CD4-positive, alpha-beta T cell treated with Interleukin-17A for 4 hours (primary cell): ENCODE measurements at regions not wholly inside any gene's neighbourhood (a gene's known extent, or its start where the extent isn't known, plus 50 kb on each side); places are given as distances from the start of the nearest gene placed in this dataset.
"Not testable (repeated sequence)": the region's sequence is repeated elsewhere in the genome, so short reads cannot be mapped to it uniquely, and the experiment has no call there.

ENCODE experiments used
- DNase-seq: peaks from one replicate; pipeline ENCODE4 v3.0.0-alpha.2; 2020; ENCODE audit warnings: mixed read lengths

DNA sequence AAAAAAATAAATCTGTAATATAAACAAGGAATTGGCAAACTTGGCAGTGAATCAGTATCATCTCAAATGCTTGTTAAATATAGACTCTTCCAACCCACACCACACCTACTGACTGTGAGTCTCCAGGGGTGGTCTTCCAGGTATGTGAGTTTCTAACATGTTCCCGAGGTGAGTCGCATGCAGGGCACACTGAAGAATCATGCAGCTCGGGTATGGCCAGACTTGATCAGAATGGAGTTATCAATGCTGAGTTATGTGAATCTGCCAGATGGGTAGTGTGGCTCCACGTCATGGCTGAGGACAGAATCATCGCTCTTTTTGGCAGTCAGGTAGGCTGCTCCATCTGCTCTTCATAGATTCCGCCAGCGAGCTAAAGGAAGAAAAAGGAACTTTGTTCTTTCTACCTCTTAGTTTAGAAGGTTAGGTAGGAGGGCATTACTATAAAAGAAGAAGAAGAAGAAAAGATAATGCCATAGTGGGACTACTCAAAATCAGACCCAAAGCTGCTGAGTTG, 1279.7 kb upstream of the ZEB2 start:
- DNase-seq: no peak

DNA sequence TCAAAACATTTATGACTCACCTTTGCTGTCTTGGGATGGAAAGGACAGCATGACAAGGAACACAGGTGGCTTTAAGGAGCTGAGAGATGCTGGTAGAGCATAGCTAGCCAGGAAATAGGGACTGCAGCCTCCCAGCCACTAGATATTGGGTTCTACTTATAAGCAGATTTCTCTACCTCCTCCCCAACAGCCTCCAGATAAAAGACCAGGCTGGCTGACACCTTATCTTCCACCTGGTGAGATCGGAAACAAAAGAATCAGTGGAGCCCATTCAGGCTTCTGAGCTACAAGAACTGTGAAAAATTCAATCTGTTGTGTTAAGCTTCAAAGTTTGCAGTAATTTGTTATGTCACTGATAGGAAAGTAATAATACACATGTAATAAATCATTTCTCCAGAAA, 1278.5 kb upstream of the ZEB2 start:
- DNase-seq: no peak

DNA sequence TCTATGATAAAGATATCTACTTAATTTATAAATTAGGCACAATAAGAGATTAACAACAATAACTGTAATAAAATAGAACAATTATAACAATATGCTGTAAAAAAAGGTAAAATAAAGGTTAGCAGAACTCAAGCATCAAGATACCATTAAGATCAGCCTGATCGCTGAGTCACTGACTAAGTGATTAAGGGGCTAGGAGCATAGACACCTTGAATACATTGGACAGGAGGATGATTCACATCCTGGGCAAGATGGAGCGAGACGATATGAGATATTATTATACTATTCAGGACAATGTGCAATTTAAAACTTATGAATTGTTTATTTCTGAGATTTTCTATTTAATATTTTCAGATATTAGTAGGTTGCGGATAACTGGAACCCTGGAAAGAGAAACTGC, 1277.8 kb upstream of the ZEB2 start:
- DNase-seq: no peak

DNA sequence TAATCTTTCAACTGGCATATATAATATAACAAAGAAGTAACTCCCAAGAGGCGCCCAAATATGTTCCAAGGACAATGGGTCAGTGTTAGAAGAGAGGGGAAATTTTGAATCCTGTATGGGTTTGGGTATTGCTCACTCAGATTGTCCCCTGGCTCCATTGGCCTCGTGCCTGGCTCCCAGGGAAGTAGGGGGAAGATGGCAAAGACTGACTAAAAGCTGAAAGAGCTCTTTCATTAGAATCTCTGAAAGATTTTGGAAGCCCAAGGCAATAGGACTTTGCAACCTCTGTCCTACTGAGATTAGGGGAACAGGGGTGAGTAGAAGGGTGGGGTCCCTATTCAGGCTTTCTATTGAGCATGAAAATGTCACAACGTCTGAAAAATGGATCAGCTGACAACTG, 1272.8 kb upstream of the ZEB2 start:
- no peak for DNase-seq

DNA sequence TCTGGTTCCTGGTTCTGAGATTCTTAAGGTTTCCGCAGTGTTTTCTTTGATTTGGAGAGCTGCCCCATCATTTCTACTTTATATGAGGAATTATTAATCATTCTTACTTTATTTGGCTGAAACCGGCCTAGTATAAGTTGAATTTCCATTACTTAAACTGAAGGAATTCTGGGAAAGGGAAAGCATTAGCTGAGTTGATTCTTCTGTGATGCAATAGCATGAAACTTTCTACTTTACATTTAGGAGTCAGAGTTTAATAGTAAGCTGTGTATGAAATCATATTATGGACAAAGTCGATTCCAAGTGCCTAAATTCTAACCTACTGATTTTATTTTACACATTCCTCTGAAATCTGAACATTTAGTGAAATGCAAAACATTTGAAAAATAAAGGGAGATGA, 1269.7 kb upstream of the ZEB2 start:
- no peak for DNase-seq

DNA sequence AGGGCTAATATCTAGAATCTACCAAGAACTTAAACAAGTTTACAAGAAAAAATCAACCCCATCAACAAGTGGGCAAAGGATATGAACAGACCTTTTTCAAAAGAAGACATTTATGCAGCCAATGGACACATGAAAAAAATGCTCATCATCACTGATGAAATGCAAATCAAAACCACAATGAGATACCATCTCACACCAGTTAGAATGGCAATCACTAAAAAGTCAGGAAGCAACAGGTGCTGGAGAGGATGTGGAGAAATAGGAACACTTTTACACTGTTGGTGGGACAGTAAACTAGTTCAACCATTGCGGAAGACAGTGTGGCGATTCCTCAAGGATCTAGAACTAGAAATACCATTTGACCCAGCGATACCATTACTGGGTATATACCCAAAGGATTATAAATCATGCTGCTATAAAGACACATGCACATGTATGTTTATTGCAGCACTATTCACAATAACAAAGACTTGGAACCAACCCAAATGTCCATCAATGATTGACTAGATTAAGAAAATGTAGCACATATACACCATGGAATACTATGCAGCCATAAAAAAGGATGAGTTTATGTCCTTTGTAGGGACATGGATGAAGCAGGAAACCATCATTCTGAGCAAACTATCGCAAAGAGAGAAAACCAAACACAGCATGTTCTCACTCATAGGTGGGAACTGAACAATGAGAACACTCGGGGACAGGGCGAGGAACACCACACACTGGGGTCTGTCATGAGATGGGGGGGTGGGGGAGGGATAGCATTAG, 1267.9 kb upstream of the ZEB2 start:
- not testable (repeated sequence) for DNase-seq

DNA sequence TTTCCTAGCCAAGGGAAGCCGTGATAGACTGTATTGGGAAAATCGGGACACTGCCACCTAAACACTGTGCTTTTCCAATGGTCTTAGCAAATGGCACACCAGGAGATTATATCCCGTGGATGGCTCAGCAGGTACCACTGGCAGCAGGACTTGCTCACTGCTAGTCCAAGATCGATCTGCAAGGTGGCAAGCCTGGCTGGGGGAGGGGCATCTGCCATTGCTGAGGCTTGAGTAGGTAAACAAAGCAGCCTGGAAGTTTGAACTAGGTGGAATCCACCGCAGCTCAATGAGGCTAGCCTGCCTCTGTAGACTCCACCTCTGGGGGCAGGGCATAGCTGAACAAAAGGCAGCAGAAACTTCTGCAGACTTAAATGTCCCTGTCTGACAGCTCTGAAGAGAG, 1262.7 kb upstream of the ZEB2 start:
- not testable (repeated sequence) for DNase-seq

DNA sequence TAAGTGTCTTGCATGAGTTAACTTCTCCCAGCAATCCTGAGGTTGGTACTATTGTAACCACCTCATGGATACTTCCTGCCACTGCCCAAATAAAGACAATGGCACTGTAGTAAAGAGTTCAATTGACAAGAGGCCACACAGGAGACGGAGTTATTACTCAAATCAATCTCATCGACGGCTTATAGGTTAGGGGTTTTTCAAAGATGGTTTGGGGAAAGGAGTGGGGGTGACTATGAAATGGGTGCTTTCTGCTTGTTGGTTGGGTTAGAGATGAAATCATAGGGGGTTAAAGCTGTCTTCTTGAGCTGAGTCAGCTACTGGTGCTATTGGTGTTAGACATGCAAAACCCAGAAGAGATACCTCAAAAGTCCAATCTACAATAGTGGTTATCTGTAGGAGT, 1258.0 kb upstream of the ZEB2 start:
- no peak for DNase-seq

DNA sequence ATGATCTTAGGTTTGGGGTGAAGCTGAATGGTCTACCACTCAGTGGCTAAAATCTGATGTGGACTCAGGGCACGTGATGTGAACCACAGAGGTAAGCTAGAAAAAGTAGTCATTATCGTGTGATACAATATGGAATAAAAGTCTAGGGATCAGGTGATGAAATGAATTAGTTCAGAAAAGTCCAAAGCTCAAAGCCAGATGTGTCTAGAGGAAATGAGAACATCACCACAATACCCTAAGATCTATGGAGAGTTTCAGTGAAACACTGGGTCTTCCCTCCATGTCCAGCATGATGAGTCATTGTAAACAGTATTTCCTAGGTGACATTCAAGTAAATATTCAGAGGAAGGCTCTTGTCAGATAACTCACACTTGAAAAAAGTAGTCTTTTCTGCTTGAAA, 1257.4 kb upstream of the ZEB2 start:
- DNase-seq: no peak

DNA sequence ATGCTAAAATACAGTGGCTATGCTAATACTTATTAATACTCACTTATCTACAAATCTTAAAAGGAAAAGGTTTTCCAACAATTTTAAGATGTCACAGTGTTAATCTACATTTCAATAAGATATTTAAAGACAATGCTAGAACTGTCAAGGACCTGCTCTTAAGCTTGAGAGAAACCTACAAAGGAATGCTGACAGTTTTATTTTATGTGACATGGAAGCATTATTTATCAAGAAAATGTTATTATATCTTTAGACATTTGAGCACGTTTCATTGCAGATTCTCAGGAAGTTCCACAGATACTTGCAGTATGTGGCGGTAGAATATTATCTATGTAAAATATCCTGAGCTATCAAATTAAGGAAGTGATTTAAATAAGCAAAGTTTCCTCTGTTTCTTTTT, 1255.7 kb upstream of the ZEB2 start:
- DNase-seq: no peak

DNA sequence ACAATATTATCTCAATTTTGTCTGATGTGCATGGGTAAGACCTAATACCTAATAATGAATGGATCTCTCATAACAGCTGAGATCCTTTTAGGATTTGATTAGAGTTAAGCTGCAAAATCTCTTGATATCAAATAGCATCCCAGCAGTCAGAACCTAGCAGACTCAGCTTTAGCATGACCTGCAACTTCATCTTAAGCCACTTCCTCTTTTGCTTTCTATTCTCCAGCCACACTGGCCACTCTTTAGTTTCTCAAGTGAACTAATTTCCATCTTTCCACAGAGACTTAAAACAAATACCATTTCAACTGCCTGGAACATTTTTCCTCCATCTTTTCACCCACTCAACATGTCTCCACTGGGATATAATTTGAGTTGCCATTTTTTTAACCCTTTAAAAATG, 1251.6 kb upstream of the ZEB2 start:
- no peak for DNase-seq

DNA sequence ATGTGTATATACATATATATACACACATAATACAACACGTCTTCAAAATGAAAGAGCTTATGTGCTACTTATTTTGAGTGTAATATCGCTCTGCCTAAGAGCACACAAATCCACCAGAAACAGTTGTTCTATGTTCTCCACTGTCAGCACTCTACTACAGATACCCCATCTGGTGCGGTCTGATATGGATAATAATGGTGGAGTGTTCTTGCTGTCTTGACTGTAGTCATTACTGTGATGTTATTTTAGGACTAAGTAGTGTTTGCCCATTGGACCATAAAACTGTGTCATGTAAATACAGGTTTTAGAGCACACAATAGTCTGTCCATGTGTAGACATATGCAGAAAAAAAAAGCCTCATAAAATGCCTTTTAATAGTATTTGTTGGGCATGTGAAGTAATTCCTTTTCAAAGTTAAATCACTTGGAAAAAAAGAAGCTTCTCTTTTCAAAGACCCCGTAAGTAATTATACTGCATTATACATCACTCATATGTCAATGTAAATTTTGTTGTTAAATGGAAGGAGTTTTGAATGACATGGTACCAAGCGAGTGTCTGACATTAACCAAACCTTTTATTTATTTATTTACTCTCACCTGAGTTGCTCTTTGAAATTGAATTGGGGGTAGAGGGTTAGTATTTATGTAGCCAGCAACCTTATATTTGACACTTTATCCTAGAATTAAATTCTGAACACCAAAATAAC, 1249.2 kb upstream of the ZEB2 start:
- DNase-seq: no peak

DNA sequence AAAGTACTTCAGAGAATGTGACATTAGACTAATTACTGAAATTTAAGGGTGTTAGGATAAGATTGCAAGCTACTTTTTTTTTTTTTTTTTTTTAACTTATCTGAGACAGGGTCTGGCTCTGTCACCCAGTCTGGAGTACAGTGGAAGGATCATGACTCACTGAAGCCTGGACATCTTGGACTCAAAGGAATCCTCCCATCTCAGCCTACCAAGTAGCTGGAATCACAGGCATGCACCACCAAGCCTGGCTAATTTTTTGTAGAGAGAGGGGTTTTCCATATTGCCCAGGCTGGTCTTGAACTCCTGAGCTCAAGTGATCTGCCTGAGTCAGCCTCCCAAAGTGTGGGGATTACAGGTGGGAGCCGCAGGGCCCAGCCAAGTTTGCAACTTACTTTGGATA, 1246.0 kb upstream of the ZEB2 start:
- no peak for DNase-seq

DNA sequence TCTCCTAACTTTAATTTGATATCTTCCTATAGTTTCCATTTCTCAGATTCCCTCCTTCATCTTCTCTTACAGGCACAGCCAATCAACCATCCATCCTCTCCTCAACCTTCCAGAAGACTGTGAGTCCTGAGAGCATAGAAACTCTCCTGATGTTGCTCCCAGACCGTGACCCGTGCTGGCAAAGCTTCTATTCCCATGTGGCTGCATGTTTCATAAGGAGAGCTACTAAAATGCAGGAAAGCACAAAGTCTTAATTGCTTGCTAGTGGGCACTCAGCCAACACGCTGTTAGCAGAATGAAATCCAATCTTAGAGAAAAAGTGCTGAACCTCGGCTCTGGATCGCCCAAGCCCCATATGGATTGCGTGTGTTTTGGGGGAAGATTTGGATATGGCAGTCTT, 1244.7 kb upstream of the ZEB2 start:
- no peak for DNase-seq

DNA sequence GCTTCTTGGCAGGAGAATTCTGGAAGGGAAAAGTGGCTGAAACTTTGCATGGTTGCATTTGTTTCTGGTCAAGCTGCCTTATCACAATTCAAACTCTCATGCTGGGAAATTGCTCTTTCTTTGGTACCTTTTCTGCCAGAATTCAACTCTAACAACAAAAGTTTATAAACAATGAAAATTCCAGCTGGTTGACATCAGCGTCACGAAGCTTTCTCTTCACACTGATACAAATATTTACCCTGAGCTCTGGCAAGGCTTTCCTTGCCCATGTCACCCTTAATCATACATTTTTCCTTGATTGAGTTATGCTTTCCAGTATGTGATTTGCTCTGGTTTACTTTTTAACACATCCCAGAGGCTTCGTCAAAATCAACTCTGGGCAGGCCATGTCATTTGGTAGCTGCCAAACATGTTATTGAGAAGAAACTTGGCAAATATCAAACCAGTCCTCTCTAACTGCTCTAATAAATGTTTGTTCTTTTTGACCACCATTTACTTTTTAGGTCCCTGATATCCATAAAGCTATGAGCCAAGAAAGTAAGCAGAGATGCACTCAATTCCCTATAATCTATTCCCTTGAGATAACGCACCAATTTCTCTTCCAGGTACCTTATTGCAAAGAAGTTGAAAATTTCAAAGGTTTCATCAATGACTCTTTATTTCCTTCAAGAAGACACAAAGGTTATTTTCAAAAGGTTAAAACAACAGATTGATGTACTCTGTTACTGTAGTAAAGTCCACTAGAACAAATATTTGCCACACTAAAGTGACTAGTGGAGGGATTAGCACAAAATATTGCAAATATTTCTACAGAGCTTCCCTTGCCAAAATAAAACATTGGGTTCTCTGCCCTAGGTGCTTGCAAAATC, 1241.1 kb upstream of the ZEB2 start:
- no peak for DNase-seq

DNA sequence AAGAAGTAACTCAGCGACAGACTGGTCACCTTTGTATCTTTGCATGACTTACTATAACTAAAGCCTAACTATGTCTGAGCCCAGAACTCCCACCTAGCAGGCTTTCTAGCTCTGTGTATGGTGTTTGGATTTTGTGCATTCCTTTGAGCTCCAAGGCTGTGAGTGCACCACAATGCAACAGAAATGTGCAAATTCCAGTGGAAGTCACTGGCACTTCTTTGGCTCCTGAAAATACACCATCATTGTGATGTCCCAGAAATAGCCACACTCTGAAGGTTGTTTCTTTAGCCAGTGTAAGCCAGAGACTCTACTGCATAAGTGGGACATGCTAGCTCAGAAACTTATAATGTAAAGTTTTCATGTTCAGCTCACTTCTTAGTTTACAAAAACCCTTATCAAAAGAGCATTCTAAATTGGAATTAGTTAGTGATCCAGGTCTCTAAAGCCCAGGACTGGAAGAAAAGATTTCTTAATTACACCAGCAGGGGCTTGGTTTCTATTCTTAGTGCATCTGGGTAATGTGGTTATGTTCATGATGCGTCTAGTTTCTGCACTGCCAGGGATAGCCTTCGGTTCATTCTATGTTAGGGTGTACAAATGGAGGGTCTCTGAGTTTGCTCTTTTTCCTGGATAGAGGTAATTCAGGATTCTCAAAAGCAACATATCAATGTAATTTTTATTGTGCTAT, 1239.5 kb upstream of the ZEB2 start:
- DNase-seq: no peak

DNA sequence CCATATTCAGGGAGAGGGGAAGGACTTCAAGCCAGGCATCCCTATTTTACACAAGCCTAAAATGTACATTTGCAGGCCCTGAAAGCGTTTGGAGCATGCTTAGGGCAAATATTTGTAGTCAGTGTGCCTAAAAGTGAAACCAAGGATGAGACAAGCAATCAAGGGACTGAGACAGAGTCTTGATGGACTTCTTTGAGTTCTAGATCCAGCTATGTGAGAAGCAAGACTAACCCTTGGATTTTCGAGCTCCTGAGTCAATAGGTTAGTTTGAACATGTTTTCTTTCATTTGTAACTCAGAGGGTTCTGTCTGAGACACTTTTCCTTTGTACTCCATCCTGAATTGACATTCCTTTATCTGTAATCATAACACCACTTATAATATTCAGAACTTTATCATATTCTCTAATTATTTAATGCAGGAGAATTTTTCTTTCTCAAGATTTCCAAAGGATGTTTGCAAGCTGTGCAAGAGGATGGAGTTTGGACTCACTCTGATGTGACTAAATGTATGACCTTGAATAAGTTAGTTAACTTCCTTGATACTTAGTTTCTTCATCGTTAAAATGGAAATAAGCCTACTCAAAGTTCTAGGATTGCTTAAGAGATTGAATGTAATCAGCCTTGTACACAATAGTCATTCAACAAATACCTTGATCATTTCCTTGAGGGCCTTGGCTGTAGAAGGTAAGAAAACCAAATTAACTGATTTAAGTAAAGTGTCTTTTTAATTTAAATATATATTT, 1237.8 kb upstream of the ZEB2 start:
- no peak for DNase-seq

DNA sequence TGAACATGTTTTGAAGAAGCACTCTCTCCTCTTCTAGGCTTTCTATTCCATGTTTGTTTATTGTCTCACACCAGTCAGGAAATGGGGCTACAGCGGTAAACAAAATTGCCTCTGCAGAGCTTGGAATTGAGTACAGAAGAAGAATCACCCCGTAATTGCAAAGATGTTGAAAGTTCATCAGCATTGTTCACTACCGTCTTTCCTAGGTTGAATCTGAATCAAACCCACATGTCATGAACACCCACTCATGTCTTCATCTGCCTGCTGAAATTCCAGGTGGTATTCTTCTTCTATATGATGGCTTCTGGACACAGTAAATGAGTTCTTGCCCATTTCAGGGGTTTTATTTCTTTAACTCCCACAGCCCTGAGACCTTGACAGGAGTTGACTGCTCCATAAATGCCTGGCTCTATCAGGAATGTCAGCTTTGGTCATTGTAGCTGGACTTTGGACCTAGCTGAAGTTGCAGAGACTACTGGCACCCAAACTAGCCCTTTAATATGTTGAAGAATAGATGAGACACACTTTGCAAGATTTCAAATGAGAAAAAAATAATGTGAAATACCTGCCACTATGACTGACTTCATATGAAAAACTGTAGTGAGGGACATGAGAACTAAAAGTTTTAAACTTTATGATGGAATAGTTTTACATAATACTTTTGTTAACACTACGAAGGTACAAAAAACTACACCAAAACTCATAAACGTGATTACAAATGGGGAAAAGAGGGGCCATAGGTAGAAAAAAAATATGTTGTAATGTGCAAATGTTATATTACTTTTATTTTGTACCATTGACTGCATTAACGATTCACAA, 1235.3 kb upstream of the ZEB2 start:
- no peak for DNase-seq

DNA sequence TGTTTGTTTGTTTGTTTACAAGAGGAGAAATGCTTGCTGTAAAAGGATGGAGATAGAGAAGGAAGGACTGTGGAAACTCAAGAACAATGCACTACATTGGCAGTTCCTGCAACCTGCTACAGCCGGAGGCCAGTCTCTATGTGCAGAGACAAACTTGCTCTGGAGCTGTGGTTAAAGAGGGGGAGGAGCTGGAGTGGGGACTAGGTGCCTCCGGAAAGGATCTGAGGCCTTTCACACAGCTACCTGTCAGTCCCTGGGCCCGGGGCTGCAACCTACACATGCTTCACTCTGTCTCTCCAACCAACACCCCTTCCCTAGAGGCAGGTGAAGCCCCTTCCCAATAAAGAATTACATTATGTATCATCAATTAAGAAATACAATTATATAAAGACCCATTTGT, 1234.0 kb upstream of the ZEB2 start:
- no peak for DNase-seq

DNA sequence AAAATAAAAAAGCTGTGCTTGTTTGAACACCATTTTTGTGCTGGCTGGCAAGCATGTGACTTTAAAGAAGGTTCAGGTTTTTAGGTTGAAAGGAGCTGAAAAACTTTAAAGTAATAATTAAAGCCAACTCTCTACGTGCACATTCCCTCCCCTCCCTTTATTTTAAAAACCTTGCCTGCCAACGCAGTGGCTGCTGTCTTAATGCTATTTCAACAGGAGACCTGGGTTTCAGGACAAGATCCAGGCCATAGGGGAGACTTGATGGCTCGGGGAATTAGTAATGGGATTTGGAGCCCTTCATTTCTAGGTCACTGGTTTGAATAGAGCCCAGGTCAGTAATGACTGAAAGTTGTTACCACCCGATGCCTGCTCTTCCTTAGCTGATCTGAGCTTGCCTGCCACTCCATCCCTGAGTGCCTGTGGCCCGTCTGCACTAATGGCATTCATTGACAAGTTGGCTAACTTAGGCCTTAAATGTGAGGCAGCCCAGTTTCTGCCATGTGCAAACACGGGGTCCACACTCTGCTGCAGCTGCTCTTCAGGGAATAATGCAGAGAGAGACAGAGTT, 1233.2 kb upstream of the ZEB2 start:
- no peak for DNase-seq
